Neuronal stem cell (in vitro differentiated cells): ENCODE measurements at regions not wholly inside any gene's neighbourhood (a gene's known extent, or its start where the extent isn't known, plus 50 kb on each side); places are given as distances from the start of the nearest gene placed in this dataset.

Experiments
- DNase-seq: peaks from one replicate; pipeline ENCODE4 v3.0.0-alpha.2; 2013; ENCODE audit warnings: low spot score
- H2AFZ ChIP-seq: one replicate; pipeline ENCODE4 v1.6.1; 2013; ENCODE audit warnings: mild to moderate bottlenecking, low read length, inconsistent platforms
- H2AK5ac ChIP-seq: 2 replicates; pipeline ENCODE4 v1.6.1; 2013; ENCODE audit warnings: low read depth, mild to moderate bottlenecking, inconsistent platforms, low read length, moderate library complexity, mixed read lengths
- H2BK120ac ChIP-seq: 2 replicates; pipeline ENCODE4 v1.6.1; 2013; ENCODE audit warnings: low read depth, mild to moderate bottlenecking, inconsistent platforms, low read length, moderate library complexity, mixed read lengths
- H2BK12ac ChIP-seq: one replicate; pipeline ENCODE4 v1.6.1; 2013; ENCODE audit warnings: low read length, inconsistent platforms
- H2BK15ac ChIP-seq: 2 replicates; pipeline ENCODE4 v1.6.1; 2013; ENCODE audit warnings: mild to moderate bottlenecking, low read length, inconsistent platforms, mixed read lengths
- H2BK5ac ChIP-seq: one replicate; pipeline ENCODE4 v1.6.1; 2013; ENCODE audit warnings: inconsistent platforms, mild to moderate bottlenecking, low read length, moderate library complexity
- H3K14ac ChIP-seq: one replicate; pipeline ENCODE4 v1.6.1; 2013; ENCODE audit warnings: low read length, inconsistent platforms
- H3K18ac ChIP-seq: 2 replicates; pipeline ENCODE4 v1.6.1; 2013; ENCODE audit warnings: low read length, inconsistent platforms
- H3K23ac ChIP-seq: 2 replicates; pipeline ENCODE4 v1.6.1; 2013; ENCODE audit warnings: low read depth, mild to moderate bottlenecking, mixed read lengths, low read length, inconsistent platforms; ENCODE audit not compliant: poor library complexity
- H3K27ac ChIP-seq: replicated peaks from 3 replicates; pipeline ENCODE4 v1.5.1; 2013; ENCODE audit warnings: low read length, inconsistent platforms
- H3K27me3 ChIP-seq, 3 experiments: 2 replicates each; pipeline ENCODE4 v1.6.1; 2013; ENCODE audit warnings: low read length in 3 of 3, mild to moderate bottlenecking in 2 of 3, inconsistent platforms in 1 of 3, low read depth in 1 of 3, mixed read lengths in 1 of 3, moderate library complexity in 1 of 3; ENCODE audit not compliant: control insufficient read depth in 3 of 3, insufficient read depth in 3 of 3
- H3K36me3 ChIP-seq, 2 donors: replicated peaks in 1 of 2; 2 replicates each; pipeline ENCODE4 v1.6.1; 2013; ENCODE audit warnings: low read length in 2 of 2; ENCODE audit not compliant: control insufficient read depth in 2 of 2, insufficient read depth in 2 of 2
- H3K4ac ChIP-seq: 2 replicates; pipeline ENCODE4 v1.6.1; 2013; ENCODE audit warnings: inconsistent platforms, mild to moderate bottlenecking, low read length, moderate library complexity
- H3K4me1 ChIP-seq, 2 donors: 1 replicate in 1 of 2; 2 replicates in 1 of 2; pipeline ENCODE4 v1.6.1; 2013; ENCODE audit warnings: low read length in 2 of 2, low read depth in 1 of 2; ENCODE audit not compliant: control insufficient read depth in 2 of 2, insufficient read depth in 1 of 2
- H3K4me2 ChIP-seq: one replicate; pipeline ENCODE4 v1.6.1; 2013; ENCODE audit warnings: mild to moderate bottlenecking, low read length, inconsistent platforms; ENCODE audit not compliant: insufficient read depth, poor library complexity, severe bottlenecking
- H3K4me3 ChIP-seq, 2 donors: 2 replicates each; pipeline ENCODE4 v1.5.1; 2013; ENCODE audit warnings: low read length in 2 of 2, mild to moderate bottlenecking in 2 of 2, inconsistent platforms in 1 of 2, moderate library complexity in 1 of 2
- H3K79me1 ChIP-seq: one replicate; pipeline ENCODE4 v1.6.1; 2013; ENCODE audit warnings: low read depth, mild to moderate bottlenecking, inconsistent platforms, low read length, moderate library complexity
- H3K9ac ChIP-seq: one replicate; pipeline ENCODE4 v1.6.1; 2013; ENCODE audit warnings: mild to moderate bottlenecking, low read depth, low read length, inconsistent platforms; ENCODE audit not compliant: poor library complexity
- H3K9me3 ChIP-seq, 2 donors: replicated peaks in 1 of 2; 2 replicates each; pipeline versions ENCODE3 to v1.6.1; 2013; ENCODE audit warnings: low read length in 2 of 2, mild to moderate bottlenecking in 2 of 2, inconsistent platforms in 1 of 2, low read depth in 1 of 2, mixed read lengths in 1 of 2, moderate library complexity in 1 of 2; ENCODE audit not compliant: control insufficient read depth in 2 of 2, insufficient read depth in 1 of 2
- H4K8ac ChIP-seq: one replicate; pipeline ENCODE4 v1.6.1; 2013; ENCODE audit warnings: low read depth, mild to moderate bottlenecking, inconsistent platforms, low read length, moderate library complexity
- H4K91ac ChIP-seq: one replicate; pipeline ENCODE4 v1.6.1; 2013; ENCODE audit warnings: low read length, low read depth, mild to moderate bottlenecking, inconsistent platforms; ENCODE audit not compliant: poor library complexity
- WGBS, 2 donors: extraction: QIAGEN DNeasy Blood & Tissue Kit; methylation state at CpG; one replicate each; pipeline ENCODE4 v1.1.7; 2013; ENCODE audit warnings: missing lambda C conversion rate in 2 of 2, mixed read lengths in 1 of 2; ENCODE audit not compliant: insufficient read length in 2 of 2, insufficient replicate concordance in 1 of 2; ENCODE audit errors: extremely low coverage in 2 of 2; 5-methylcytosine and 5-hydroxymethylcytosine counted together

- Histone ChIP-seq H3K4me3 (no peak overlapping the region), H3K4me2 (no peak overlapping the region), H2BK15ac (no peak overlapping the region), H4K8ac (no peak overlapping the region), H3K4ac (no peak overlapping the region), H2BK12ac (no peak overlapping the region), H3K36me3 (no peaks in the 10 kb centered on the region), H3K9me3 (no peaks in the 10 kb centered on the region), H2BK5ac (no peak overlapping the region), H3K18ac (no peak overlapping the region), H2AFZ (peak overlapping the region; percentile 11), H2AK5ac (no peak overlapping the region), H3K9ac (no peak overlapping the region), H3K23ac (no peak overlapping the region), H3K79me1 (no peaks in the 10 kb centered on the region), H4K91ac (no peak overlapping the region), H3K14ac (no peak overlapping the region), H2BK120ac (no peak overlapping the region), H3K27ac (no peak overlapping the region), H3K4me1 (no peaks in the 10 kb centered on the region), H3K27me3 (no peaks in the 10 kb centered on the region)
- no peak for DNase-seq
- no CpG with 5 or more reads among the region's 4 CpGs for whole genome bisulfite sequencing, 2 donors
Observed at GRCh38 chr7:113004726-113005454, 81.7 kb downstream of the GPR85 start.

GRCh38 chr7:113000316-113001020, 86.2 kb downstream of the GPR85 start:
- Histone ChIP-seq H3K9me3 (no peaks in the 10 kb centered on the region), H3K27me3 (no peaks in the 10 kb centered on the region), H3K36me3 (no peaks in the 10 kb centered on the region), H3K18ac (no peak overlapping the region), H3K4ac (no peak overlapping the region), H3K79me1 (no peaks in the 10 kb centered on the region), H2AK5ac (no peak overlapping the region), H3K14ac (no peak overlapping the region), H2BK5ac (no peak overlapping the region), H3K4me1 (peaks cover 0 to 1% of the 10 kb centered on the region in 2 donors), H4K8ac (no peak overlapping the region), H3K23ac (no peak overlapping the region), H2BK120ac (no peak overlapping the region), H3K4me3 (no peak overlapping the region), H2BK15ac (no peak overlapping the region), H2AFZ (no peak overlapping the region), H3K4me2 (no peak overlapping the region), H4K91ac (no peak overlapping the region), H3K27ac (no peak overlapping the region), H2BK12ac (no peak overlapping the region), H3K9ac (no peak overlapping the region)
- DNase-seq: no peak
- WGBS, 2 donors: no CpG with 5 or more reads among the region's 6 CpGs

GRCh38 chr7:112997831-112998230, 88.8 kb downstream of the GPR85 start:
- H3K36me3 ChIP-seq: no peaks in the 10 kb centered on the region
- H3K18ac ChIP-seq: no peak overlapping the region
- H4K91ac ChIP-seq: no peak overlapping the region
- no peak overlapping the region for H2BK120ac ChIP-seq
- H3K4me3 ChIP-seq: no peak overlapping the region
- no peak for DNase-seq
- no peaks in the 10 kb centered on the region for H3K27me3 ChIP-seq
- no peak overlapping the region for H2AK5ac ChIP-seq
- H3K23ac ChIP-seq: no peak overlapping the region
- no peak overlapping the region for H3K9ac ChIP-seq
- H3K9me3 ChIP-seq: no peaks in the 10 kb centered on the region
- no peak overlapping the region for H3K4me2 ChIP-seq
- H3K14ac ChIP-seq: no peak overlapping the region
- H3K4me1 ChIP-seq: peaks cover 0 to 1% of the 10 kb centered on the region in 2 donors
- H2BK15ac ChIP-seq: no peak overlapping the region
- H4K8ac ChIP-seq: no peak overlapping the region
- H2AFZ ChIP-seq: no peak overlapping the region
- H3K4ac ChIP-seq: no peak overlapping the region
- H2BK5ac ChIP-seq: no peak overlapping the region
- no peaks in the 10 kb centered on the region for H3K79me1 ChIP-seq
- no CpG with 5 or more reads among the region's 2 CpGs for WGBS, 2 donors
- H2BK12ac ChIP-seq: no peak overlapping the region
- no peak overlapping the region for H3K27ac ChIP-seq

GRCh38 chr7:112996331-112996871, 90.2 kb downstream of the GPR85 start:
- Histone ChIP-seq H2BK120ac (no peak overlapping the region), H3K27me3 (no peaks in the 10 kb centered on the region), H2BK12ac (no peak overlapping the region), H3K9me3 (no peaks in the 10 kb centered on the region), H3K27ac (no peak overlapping the region), H2BK5ac (no peak overlapping the region), H3K9ac (no peak overlapping the region), H3K4me1 (peaks cover 0 to 1% of the 10 kb centered on the region in 2 donors), H2BK15ac (no peak overlapping the region), H2AK5ac (no peak overlapping the region), H3K79me1 (no peaks in the 10 kb centered on the region), H4K8ac (no peak overlapping the region), H3K18ac (no peak overlapping the region), H3K4me3 (no peak overlapping the region), H4K91ac (no peak overlapping the region), H2AFZ (no peak overlapping the region), H3K23ac (no peak overlapping the region), H3K4ac (no peak overlapping the region), H3K4me2 (no peak overlapping the region), H3K36me3 (no peaks in the 10 kb centered on the region), H3K14ac (no peak overlapping the region)
- no peak for DNase-seq
- 100% methylated on average over 1 of the region's 2 CpGs; no CpG with 5 or more reads in 1 of the 2 donors for WGBS, 2 donors
